ENCODE measurements at regions not wholly inside any gene's neighbourhood (a gene's known extent, or its start where the extent isn't known, plus 50 kb on each side); places are given as distances from the start of the nearest gene placed in this dataset.

GRCh38 chr6:149218915-149219314, 98.6 kb upstream of the TAB2 start:
- DNase-seq, result no peak

- no peak for DNase-seq
Measured at GRCh38 chr6:149220882-149221773, 96.4 kb upstream of the TAB2 start.

- no peak for DNase-seq
Measured at GRCh38 chr6:149221774-149222070, 95.8 kb upstream of the TAB2 start.

- no peak for DNase-seq
Measured at GRCh38 chr6:149223120-149223903, 94.2 kb upstream of the TAB2 start.

GRCh38 chr6:149223904-149224351, 93.6 kb upstream of the TAB2 start:
- no peak for DNase-seq

GRCh38 chr6:149224399-149224798, 93.1 kb upstream of the TAB2 start:
- DNase-seq, result no peak

- no peak for DNase-seq
Measured at GRCh38 chr6:149225370-149225769, 92.1 kb upstream of the TAB2 start.

- no peak for DNase-seq
Measured at GRCh38 chr6:149225946-149226345, 91.6 kb upstream of the TAB2 start.

GRCh38 chr6:149227796-149228195, 89.7 kb upstream of the TAB2 start:
- DNase-seq, result no peak

GRCh38 chr6:149228311-149228955, 89.1 kb upstream of the TAB2 start:
- no peak for DNase-seq

- no peak for DNase-seq
Measured at GRCh38 chr6:149229096-149229495, 88.4 kb upstream of the TAB2 start.

GRCh38 chr6:149230712-149231460, 86.6 kb upstream of the TAB2 start:
- no peak for DNase-seq

GRCh38 chr6:149231778-149232177, 85.7 kb upstream of the TAB2 start:
- no peak for DNase-seq

- peak; percentile 26 for DNase-seq
Measured at GRCh38 chr6:149233056-149233715, 84.3 kb upstream of the TAB2 start.

GRCh38 chr6:149234051-149234962, 83.2 kb upstream of the TAB2 start:
- DNase-seq, result peak; percentile 23

- DNase-seq, result no peak
Measured at GRCh38 chr6:149235130-149235561, 82.4 kb upstream of the TAB2 start.

- no peak for DNase-seq
Measured at GRCh38 chr6:149236589-149236988, 80.9 kb upstream of the TAB2 start.

- DNase-seq, result no peak
Measured at GRCh38 chr6:149237464-149237863, 80.0 kb upstream of the TAB2 start.

- no peak for DNase-seq
Measured at GRCh38 chr6:149239573-149240209, 77.8 kb upstream of the TAB2 start.

- DNase-seq, result no peak
Measured at GRCh38 chr6:149242883-149243282, 74.6 kb upstream of the TAB2 start.

GRCh38 chr6:149244105-149244504, 73.4 kb upstream of the TAB2 start:
- no peak for DNase-seq
